ENCODE measurements at regions not wholly inside any gene's neighbourhood (a gene's known extent, or its start where the extent isn't known, plus 50 kb on each side); places are given as distances from the start of the nearest gene placed in this dataset.

- in situ Hi-C loops (cut with MboI; ENCODE audit: low sequenced_read_pairs in 4 of 4) (no loop called here), intact Hi-C loops (cut with DNase I; ENCODE audit: low total_unique reads) (no loop called here)
- H3K36me3 ChIP-seq: no peaks in the 10 kb centered on the region
- no peaks in the 10 kb centered on the region for H3K4me1 ChIP-seq
- ATAC-seq (no peak), DNase-seq (no peak)
- no peak overlapping the region for H3K4me3 ChIP-seq
- no peaks in the 10 kb centered on the region for H3K27me3 ChIP-seq
- no peaks in the 10 kb centered on the region for H3K9me3 ChIP-seq
- TF ChIP-seq CTCF (IDR thresholded peaks at IDR 0.05 in 4 of 5, conservative IDR thresholded peaks at IDR 0.05 in 1 of 5): no peak
- no peak for TF ChIP-seq POLR2A (IDR thresholded peaks at IDR 0.05)
- no peak overlapping the region for H3K27ac ChIP-seq
Measured at GRCh38 chr5:93322974-93323860, 257.8 kb downstream of the NR2F1-AS1 start.

GRCh38 chr5:93320920-93321445 lies 260.0 kb downstream of the NR2F1-AS1 start:
- H3K27me3 ChIP-seq: no peaks in the 10 kb centered on the region
- H3K9me3 ChIP-seq: no peaks in the 10 kb centered on the region
- H3K4me1 ChIP-seq: no peaks in the 10 kb centered on the region
- H3K4me3 ChIP-seq: no peak overlapping the region
- no peaks in the 10 kb centered on the region for H3K36me3 ChIP-seq
- TF ChIP-seq CTCF (IDR thresholded peaks at IDR 0.05 in 4 of 5, conservative IDR thresholded peaks at IDR 0.05 in 1 of 5) (no peak), POLR2A (IDR thresholded peaks at IDR 0.05) (no peak)
- intact Hi-C loops (cut with DNase I; ENCODE audit: low total_unique reads): no loop called here
- DNase-seq (no peak), ATAC-seq (no peak)
- in situ Hi-C loops (cut with MboI; ENCODE audit: low sequenced_read_pairs in 4 of 4): no loop called here
- H3K27ac ChIP-seq: no peak overlapping the region

DNA sequence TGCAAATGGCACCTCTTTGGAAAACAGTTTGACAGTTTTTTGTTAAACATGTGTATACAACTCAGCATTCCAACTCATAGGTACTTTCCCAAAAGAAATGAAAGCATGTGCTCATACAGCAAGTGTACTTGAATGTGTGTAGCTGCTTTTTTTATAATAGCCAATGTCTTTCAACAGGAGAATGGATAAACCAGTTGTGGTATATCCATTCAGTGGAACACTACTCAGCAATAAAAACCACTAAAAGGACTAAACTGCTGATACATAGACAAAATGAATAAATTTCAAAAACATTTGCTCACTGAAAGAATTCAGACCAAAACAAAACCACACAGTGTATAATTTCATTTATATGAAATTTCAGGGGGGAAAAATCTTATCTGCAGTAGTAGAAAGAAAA lies 267.3 kb downstream of the NR2F1-AS1 start:
- ATAC-seq: no peak
- no peak for DNase-seq
- in situ Hi-C loops (cut with MboI; ENCODE audit: low sequenced_read_pairs in 4 of 4): no loop called here
- Histone ChIP-seq H3K4me1 (no peaks in the 10 kb centered on the region), H3K4me3 (no peak overlapping the region), H3K27me3 (no peaks in the 10 kb centered on the region), H3K36me3 (no peaks in the 10 kb centered on the region), H3K9me3 (no peaks in the 10 kb centered on the region), H3K27ac (no peak overlapping the region)
- intact Hi-C loops (cut with DNase I; ENCODE audit: low total_unique reads): no loop called here
- TF ChIP-seq CTCF (IDR thresholded peaks at IDR 0.05 in 4 of 5, conservative IDR thresholded peaks at IDR 0.05 in 1 of 5) (no peak), POLR2A (IDR thresholded peaks at IDR 0.05) (no peak)

DNA sequence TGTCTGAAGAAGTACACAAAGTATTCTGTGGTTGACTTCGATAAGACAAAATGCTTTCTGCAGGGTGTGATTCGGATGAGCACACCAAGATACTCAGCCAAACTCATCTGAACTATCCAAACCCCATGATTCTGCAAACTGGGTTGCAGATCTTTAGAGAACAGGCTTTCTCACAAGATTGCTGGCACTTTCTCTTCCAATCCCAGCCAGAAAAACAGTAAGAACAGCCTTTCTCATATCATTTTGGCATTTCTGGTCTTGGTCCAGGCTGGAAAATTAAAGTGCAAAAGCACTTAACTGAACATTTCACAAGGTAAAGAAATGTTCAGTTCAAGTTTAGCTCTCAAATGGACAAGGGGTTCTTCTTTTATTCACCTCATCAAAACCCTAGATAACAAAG lies 269.1 kb downstream of the NR2F1-AS1 start:
- Histone ChIP-seq H3K27ac (no peak overlapping the region), H3K4me1 (no peaks in the 10 kb centered on the region), H3K9me3 (no peaks in the 10 kb centered on the region), H3K4me3 (no peak overlapping the region), H3K27me3 (no peaks in the 10 kb centered on the region), H3K36me3 (no peaks in the 10 kb centered on the region)
- TF ChIP-seq CTCF (IDR thresholded peaks at IDR 0.05 in 4 of 5, conservative IDR thresholded peaks at IDR 0.05 in 1 of 5) (no peak), POLR2A (IDR thresholded peaks at IDR 0.05) (no peak)
- in situ Hi-C loops (cut with MboI; ENCODE audit: low sequenced_read_pairs in 4 of 4) (no loop called here), intact Hi-C loops (cut with DNase I; ENCODE audit: low total_unique reads) (no loop called here)
- ATAC-seq (no peak), DNase-seq (no peak)
